Activated naive CD8-positive, alpha-beta T cell treated with anti-CD3 and anti-CD28 coated beads, Interleukin-2, amount 10 ng/mL, durations not matched to agents 7 days and 5 days (primary cell): ENCODE measurements at regions not wholly inside any gene's neighbourhood (a gene's known extent, or its start where the extent isn't known, plus 50 kb on each side); places are given as distances from the start of the nearest gene placed in this dataset.
"Not testable (repeated sequence)": the region's sequence is repeated elsewhere in the genome, so short reads cannot be mapped to it uniquely, and the experiment has no call there.

Experiments
- ATAC-seq: fragments of 150-1000 bp; cut with Tn5 transposase; one replicate; pipeline ENCODE4 v1.10.0; 2021; ENCODE audit warnings: low read depth, moderate library complexity
- POLR2A ChIA-PET: fragments of 350-600 bp; sonication (Branson Sonifier 250); formaldehyde crosslinking; loops from one replicate; lab custom pipeline; 2021; ENCODE audit warnings: antibody characterized with exemption; lab: Charles Lee
- DNase-seq: peaks from one replicate; pipeline ENCODE4 v3.0.0; 2021
- H3K27ac Mint-ChIP-seq: one replicate; pipeline ENCODE4 v1.8.0; 2022; ENCODE audit warnings: mild to moderate bottlenecking, mixed read lengths
- H3K27me3 Mint-ChIP-seq: one replicate; pipeline ENCODE4 v1.8.0; 2022; ENCODE audit warnings: mild to moderate bottlenecking, moderate library complexity, mixed read lengths
- H3K36me3 Mint-ChIP-seq: one replicate; pipeline ENCODE4 v1.8.0; 2021; ENCODE audit warnings: mild to moderate bottlenecking, mixed read lengths
- H3K4me1 Mint-ChIP-seq: one replicate; pipeline ENCODE4 v1.8.0; 2021; ENCODE audit warnings: mixed read lengths
- H3K4me3 Mint-ChIP-seq: one replicate; pipeline ENCODE4 v1.8.0; 2022; ENCODE audit warnings: mild to moderate bottlenecking, moderate library complexity, mixed read lengths
- H3K9me3 Mint-ChIP-seq: one replicate; pipeline ENCODE4 v1.8.0; 2021; ENCODE audit warnings: mixed read lengths

DNA sequence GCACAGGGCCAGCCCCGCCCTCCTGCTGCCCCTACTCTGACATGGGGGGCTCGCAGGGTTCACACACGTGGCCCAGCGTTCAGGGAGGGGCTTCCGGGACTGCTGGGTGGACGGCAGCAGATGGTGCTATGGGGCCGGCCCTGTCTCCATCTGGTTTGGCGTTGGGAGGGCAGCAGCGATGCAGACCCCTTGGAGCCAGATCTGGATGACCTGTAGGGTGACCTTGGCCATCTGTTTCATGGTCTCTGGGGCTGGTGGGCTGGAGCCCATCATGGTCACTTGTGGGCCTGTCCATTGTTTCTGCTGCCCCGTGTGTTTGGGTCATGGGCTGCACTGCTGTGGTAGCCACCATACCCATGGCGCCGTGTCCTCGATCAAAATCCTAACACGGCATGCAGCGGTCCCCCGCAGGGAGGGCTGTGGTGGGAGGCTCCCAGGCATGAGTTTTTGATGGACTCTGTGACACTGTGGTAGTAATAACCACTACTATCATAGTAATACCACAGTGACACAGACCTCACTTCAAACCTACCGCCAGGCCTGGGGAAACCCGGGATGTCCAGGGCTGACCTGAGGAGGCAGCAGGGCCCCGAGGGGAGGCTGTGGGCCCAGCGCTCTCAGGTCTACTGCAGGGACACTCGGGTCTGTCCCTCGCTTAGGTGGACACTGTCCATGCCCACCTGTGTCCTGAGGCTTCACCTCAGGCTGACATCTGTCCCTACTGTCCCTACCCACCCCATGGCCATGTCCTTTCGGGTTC lies 359.4 kb downstream of the TMEM121 start:
- no peaks in the 10 kb centered on the region for H3K4me1 Mint-ChIP-seq
- H3K36me3 Mint-ChIP-seq: no peaks in the 10 kb centered on the region
- peaks cover 6% of the 10 kb centered on the region for H3K27me3 Mint-ChIP-seq
- H3K9me3 Mint-ChIP-seq: no peaks in the 10 kb centered on the region
- ATAC-seq (no peak), DNase-seq (no peak)
- H3K4me3 Mint-ChIP-seq: no peak overlapping the region
- no peak overlapping the region for H3K27ac Mint-ChIP-seq
- POLR2A ChIA-PET: no interaction called here

DNA sequence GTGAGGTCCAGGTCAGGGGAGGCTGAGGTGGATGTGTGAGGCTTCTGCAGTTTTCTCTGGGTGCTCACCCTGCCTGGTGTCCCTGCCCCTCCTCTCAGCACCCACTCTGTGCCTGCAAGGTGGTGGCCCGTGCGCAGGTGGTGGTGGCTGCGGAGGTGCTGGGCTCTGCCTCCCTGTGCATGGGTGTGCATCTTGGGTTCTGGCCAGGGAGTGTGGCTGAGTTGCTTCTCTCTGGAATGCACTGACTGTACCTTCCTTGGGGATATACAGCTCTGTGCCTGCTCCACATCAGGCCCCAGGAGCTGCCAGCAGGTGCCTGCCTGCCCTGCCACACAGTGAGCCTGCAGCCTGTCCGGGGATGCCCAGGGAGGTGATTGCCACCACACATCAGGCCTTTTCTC lies 360.4 kb downstream of the TMEM121 start:
- H3K27me3 Mint-ChIP-seq, H3K4me1 Mint-ChIP-seq, H3K9me3 Mint-ChIP-seq, POLR2A ChIA-PET, ATAC-seq, H3K36me3 Mint-ChIP-seq, H3K27ac Mint-ChIP-seq, H3K4me3 Mint-ChIP-seq, DNase-seq: not testable (repeated sequence)

DNA sequence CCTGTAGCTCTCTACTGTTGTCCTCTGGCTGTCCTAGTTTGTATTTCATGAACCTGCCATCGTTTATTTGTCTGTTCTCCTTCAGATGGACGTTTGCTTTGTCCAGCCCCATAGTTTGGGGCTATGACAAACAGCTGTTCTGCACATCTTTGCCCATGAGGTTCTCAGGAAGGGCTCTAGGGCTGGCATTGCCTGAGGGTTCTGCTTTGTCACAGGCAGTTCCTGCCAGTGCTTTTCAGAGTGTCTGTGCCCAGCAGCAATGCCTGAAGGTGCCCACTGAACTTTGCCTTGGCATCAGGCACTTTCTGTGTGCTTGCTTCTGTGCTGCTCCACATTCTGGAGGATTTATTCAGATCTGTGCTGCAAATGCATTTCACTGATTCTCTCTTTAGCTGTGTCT lies 361.3 kb downstream of the TMEM121 start:
- Mint-ChIP-seq H3K36me3 (no peaks in the 10 kb centered on the region), H3K4me3 (no peak overlapping the region), H3K4me1 (no peaks in the 10 kb centered on the region), H3K27ac (no peak overlapping the region), H3K27me3 (peaks cover 6% of the 10 kb centered on the region), H3K9me3 (no peaks in the 10 kb centered on the region)
- POLR2A ChIA-PET: no interaction called here
- DNase-seq (no peak), ATAC-seq (no peak)

DNA sequence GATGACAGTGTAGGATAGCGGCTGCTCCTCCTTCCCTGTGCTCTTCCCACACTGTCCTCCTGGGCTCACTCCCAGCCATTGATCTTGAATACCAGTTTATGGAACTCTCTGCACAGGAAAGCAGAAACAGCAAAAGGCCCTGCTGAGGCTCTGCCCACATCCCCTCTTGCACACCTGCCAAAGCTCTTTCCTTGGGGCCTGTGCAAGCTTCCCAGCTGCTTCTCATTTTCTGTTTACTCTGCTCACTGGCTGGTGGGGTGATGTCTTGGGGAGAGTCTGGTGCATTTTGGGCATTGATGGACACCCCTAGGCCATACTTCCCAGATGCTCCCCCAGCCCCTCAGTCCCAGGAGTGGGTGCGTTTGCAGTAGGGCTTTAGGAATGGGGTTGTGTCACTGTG lies 361.8 kb downstream of the TMEM121 start:
- ATAC-seq: no peak
- Mint-ChIP-seq H3K27me3 (peaks cover 6% of the 10 kb centered on the region), H3K27ac (no peak overlapping the region), H3K36me3 (no peaks in the 10 kb centered on the region), H3K9me3 (no peaks in the 10 kb centered on the region), H3K4me1 (no peaks in the 10 kb centered on the region), H3K4me3 (no peak overlapping the region)
- no peak for DNase-seq
- POLR2A ChIA-PET: no interaction called here

DNA sequence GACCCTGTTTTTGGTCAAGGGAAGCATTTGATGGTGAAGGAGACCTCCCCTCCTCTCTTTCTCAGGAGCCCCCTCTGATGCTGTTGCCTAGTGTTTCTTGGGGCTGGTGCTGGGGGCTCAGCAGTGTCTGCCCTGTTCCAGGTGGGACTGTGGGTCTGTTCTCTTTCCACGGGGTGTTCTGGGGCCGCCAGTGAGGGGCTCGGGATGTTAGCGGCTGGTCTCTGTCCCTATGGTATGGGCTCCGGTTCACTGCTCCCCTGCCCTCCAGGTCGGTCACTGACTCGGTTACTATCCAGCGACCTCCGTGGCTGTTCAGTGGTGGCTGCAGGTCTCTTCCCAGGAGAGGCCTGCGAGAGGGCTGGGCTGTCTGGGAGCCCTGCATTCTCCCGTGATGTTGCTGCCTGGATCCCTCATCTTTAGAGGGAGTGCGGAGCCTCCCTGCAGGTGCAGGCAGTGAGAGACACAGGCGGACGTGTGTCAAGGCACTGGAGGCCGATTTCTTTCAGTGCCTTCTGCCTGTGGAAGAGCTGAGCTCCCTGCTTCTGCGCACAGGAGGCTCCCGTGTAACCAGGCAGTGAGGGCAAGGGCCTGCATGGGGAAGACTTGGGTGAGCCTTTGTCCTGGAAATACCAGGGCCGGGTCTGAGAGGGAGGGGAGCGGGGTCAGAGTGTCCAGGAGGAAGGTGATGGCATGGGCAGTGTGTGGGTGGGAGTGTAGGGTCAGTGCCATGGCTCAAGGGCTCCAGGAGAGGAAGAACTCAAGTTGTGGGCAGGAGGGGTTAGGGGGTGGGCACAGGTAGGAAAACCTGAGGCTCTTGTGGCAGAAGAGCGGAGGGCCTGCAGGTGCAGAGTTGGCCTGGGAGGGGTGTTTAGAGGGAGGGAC lies 362.6 kb downstream of the TMEM121 start:
- Mint-ChIP-seq H3K36me3 (no peaks in the 10 kb centered on the region), H3K27me3 (peaks cover 6% of the 10 kb centered on the region), H3K4me1 (no peaks in the 10 kb centered on the region), H3K4me3 (no peak overlapping the region), H3K27ac (peak overlapping the region; percentile 14), H3K9me3 (no peaks in the 10 kb centered on the region)
- ATAC-seq: no peak
- DNase-seq: peak; percentile 23
- POLR2A ChIA-PET: no interaction called here

DNA sequence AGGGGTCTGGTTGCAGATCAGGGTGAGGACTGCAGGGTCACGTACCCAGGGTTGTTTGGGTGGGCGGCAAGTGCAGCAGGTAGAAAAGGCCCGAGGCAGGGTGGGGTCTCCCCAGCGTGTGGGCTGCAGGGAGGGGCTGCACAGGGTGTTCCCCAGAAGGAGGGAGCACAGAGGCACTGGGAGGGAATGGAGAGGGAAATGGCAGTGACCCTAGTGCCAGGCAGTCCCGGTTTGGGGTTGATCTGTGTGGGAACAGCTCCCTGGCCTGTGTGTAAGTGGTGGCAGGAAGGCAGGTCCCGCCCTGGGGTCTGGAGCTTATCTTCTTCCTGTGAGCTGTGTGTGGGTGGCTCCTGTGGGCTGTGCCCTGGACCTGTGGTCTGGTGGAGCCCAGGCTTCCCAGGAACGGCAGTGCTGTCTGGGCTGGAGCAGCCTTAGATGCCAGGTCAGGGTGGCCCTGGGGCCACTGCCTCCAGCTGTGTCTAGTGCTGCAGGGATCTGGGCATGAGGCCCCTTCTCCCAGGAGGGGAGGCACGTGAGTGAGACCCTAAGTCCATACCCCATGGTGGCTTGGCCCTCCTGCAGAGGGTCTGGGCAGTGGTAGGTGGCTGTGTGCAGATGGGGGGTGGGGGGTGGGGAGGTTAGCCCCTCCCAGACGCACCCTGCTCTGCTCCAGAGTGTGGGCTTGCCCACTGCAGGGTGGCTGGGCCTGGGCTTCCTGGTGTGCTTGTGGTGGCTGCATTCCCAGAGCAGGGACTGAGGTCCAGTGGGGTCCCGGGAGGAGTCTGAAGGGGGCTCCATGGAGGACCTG lies 363.5 kb downstream of the TMEM121 start:
- no peaks in the 10 kb centered on the region for H3K36me3 Mint-ChIP-seq
- no peaks in the 10 kb centered on the region for H3K4me1 Mint-ChIP-seq
- POLR2A ChIA-PET: no interaction called here
- H3K9me3 Mint-ChIP-seq: no peaks in the 10 kb centered on the region
- peak; percentile 28 for DNase-seq
- ATAC-seq: peak; percentile 21
- H3K4me3 Mint-ChIP-seq: no peak overlapping the region
- peak overlapping the region; percentile 34 for H3K27ac Mint-ChIP-seq
- peaks cover 6% of the 10 kb centered on the region for H3K27me3 Mint-ChIP-seq

DNA sequence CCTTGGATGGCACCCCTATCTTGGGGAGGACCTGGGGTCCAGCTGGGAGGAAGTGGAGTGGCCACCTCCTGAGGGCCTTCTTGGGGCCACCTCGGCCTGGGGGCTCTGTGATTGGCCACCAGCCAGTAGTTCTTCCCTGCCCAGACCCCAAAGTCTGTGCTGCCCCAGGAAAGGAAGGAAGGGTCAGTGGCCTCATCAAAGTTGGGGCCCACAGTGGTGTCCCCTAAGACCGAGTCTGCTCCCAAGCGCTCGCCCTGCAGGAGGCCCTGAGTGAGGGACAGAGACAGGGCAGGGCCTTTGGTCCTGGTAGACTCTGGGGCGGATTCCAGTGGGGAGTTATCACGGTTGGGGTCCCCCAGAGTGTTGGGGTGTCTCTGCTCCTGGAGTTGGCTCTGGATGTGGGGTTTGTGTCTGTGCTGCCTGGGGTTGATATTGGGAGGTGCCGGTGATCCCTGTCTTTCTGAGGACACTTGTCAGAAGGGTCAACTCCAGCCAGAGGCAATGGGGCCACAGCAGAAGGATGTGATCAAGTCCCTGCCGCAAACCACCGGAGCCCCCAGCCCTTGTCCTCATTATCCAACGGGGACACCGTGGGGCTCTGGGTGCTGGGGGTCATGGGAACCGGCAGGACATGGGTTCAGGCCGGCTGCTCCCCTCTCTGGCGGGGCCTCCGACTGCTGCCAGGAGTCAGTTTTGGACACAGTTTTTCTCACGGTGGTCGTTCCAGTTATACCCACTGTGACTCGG lies 364.3 kb downstream of the TMEM121 start:
- H3K27me3 Mint-ChIP-seq: peaks cover 6% of the 10 kb centered on the region

DNA sequence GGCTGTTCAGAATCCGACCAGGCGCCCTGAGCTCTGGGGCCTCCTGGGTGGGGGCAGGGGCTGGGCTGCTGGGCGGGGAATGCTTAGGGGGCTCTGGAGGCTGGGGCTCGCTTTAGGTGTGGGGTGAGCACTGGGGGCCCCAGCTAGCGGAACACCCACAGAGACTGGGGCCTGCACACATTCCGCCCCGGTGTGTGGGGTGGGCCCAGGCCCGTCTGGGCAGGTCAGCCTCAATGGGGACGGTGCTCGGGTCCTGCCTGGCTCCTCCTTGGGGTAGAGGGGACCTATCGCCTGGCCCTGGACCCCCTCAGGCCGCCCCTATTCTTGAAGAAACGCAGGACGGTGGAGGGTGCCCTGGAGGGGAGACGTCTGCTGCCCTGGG lies 364.8 kb downstream of the TMEM121 start:
- H3K9me3 Mint-ChIP-seq: no peaks in the 10 kb centered on the region
- H3K27ac Mint-ChIP-seq: no peak overlapping the region
- H3K4me3 Mint-ChIP-seq: no peak overlapping the region
- peaks cover 6% of the 10 kb centered on the region for H3K27me3 Mint-ChIP-seq
- DNase-seq: peak; percentile 20
- no peaks in the 10 kb centered on the region for H3K4me1 Mint-ChIP-seq
- no peaks in the 10 kb centered on the region for H3K36me3 Mint-ChIP-seq
- POLR2A ChIA-PET: no interaction called here
- ATAC-seq: no peak

More for the DNA sequence above, 364.3 kb downstream of the TMEM121 start:
- ATAC-seq (no peak), DNase-seq (peak; percentile 24)
- H3K27ac Mint-ChIP-seq: no peak overlapping the region
- POLR2A ChIA-PET: no interaction called here
- no peaks in the 10 kb centered on the region for H3K4me1 Mint-ChIP-seq
- H3K4me3 Mint-ChIP-seq: no peak overlapping the region
- no peaks in the 10 kb centered on the region for H3K9me3 Mint-ChIP-seq
- no peaks in the 10 kb centered on the region for H3K36me3 Mint-ChIP-seq

DNA sequence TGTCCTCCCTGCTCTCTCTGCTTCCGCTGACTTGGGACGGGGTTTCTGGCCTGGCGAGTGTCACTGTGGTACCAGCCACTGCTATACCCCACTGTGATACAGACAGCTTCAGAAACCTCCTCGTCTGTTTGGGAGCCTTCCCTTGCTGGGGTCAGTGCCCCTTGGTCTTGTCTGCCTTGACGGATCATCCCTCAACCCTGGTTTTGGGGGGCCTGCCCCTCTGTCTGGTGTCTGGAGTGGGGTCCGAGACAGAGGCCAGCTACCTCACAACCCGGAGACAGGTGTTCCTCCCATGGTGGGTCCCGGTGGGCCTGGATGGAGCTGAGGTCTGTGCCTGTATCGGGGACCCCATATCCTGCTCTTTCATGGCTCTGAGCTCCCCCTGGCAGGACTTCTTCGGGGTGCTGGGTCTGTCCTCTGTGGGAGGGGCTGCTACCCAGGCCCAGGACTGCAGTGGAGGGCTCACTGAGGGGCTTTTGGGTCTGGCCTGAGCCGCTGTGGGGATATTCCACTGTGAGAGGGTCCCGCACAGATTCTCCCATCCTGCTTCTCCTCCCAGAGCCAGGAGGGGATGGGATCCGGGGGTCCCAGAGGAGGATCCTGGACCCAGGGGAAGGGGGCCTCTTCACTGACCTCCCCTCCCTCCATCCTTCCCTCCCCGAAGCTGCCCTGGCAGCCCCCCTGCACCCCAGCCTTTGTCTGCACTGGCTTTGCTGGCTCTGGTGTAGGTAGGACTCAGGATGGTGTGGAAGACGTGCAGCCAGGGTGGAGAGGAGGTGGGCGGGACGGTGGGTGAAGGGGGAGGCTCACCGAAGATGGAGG lies 365.5 kb downstream of the TMEM121 start:
- peaks cover 6% of the 10 kb centered on the region for H3K27me3 Mint-ChIP-seq
- no peak for DNase-seq

DNA sequence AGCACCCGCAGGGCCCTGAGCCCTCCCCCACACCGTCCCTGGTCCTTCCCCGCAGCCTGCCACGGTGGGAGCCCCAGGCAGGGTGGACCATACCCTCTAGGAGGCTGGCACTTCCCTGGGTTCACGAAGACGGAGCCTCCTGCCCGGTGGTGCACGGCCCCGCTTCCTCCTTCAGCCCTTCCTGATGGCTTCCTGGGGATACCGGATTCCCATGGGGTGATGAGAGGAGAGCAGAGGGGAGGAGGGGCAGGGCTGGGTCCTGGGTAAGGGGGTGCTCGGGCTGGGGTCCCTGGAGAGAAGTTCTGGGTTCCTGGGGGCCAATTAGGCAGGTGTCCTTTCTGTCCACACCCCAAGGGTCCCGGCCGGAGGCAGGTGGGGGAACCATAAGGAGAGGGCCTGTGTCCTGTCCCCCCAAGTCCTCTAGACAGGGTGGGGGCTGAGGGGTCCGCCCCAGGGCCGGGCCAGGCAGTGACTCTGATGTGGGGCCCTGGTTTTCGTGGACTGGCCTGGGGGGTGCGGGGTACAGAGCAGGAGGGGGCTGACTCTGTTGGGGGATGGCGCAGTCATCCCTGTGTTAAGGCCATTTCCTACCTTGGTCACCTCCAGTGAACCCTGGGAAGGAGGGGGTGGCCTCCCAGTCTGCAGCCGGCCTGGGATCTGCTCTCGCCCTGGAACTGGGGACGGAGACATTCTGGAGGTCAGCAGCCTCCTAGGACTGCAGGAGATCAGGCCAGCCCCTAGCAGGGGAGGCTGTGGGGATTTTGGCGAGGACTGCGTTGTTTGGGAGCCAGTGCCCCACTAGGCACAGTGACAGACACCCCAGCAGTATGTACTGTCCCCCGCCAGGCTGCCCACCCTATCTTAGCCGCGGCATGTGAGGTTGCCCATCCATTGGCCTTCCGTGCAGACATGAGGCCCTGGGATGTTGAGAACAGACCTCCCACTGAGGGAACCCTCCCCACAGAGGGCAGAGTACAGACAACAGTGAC lies 366.4 kb downstream of the TMEM121 start:
- H3K4me1 Mint-ChIP-seq, H3K9me3 Mint-ChIP-seq, H3K4me3 Mint-ChIP-seq, POLR2A ChIA-PET, H3K27me3 Mint-ChIP-seq, H3K36me3 Mint-ChIP-seq, H3K27ac Mint-ChIP-seq, DNase-seq, ATAC-seq: not testable (repeated sequence)

More for the DNA sequence above, 365.5 kb downstream of the TMEM121 start:
- Mint-ChIP-seq H3K4me3 (no peak overlapping the region), H3K27ac (no peak overlapping the region), H3K4me1 (peaks cover 3% of the 10 kb centered on the region), H3K36me3 (no peaks in the 10 kb centered on the region), H3K9me3 (no peaks in the 10 kb centered on the region)
- POLR2A ChIA-PET: no interaction called here
- ATAC-seq: no peak

DNA sequence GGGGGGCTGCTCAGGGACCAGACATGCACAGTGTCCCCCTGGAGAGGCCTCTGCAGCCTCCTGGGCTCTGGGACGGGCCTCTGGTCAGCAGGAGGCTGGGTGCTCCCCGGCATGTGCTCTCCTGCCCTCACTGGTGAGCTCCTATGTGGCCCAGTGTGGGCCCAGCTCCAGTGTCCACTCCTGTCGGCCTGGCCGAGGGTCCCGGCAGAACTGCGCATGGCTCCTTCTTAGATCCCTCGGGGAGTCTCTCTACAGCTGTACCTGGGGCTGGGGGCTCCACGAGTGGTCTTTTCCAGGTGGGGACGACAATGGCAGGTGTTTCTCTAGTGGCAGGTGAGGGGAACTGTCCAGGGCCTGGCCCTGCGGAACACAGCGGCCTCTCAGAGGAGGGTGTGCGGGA lies 367.3 kb downstream of the TMEM121 start:
- DNase-seq, H3K4me3 Mint-ChIP-seq, H3K9me3 Mint-ChIP-seq, H3K27ac Mint-ChIP-seq, H3K4me1 Mint-ChIP-seq, ATAC-seq, H3K36me3 Mint-ChIP-seq, POLR2A ChIA-PET, H3K27me3 Mint-ChIP-seq: not testable (repeated sequence)
